ENCODE measurements at regions not wholly inside any gene's neighbourhood (a gene's known extent, or its start where the extent isn't known, plus 50 kb on each side); places are given as distances from the start of the nearest gene placed in this dataset.
A peak's percentile ranks its signal among the peaks of the same experiment; 100 is the strongest.

GRCh38 chr17:12357600-12357999 is 308.1 kb upstream of the MYOCD start:
- no peak for DNase-seq (ENCODE audit: low read depth, low spot score)
- H3K4me3 ChIP-seq (ENCODE audit: low read length) = no peak overlapping the region

GRCh38 chr17:12358477-12358876 is 307.2 kb upstream of the MYOCD start:
- DNase-seq (ENCODE audit: low read depth, low spot score) = no peak
- H3K4me3 ChIP-seq (ENCODE audit: low read length) = no peak overlapping the region

- DNase-seq (ENCODE audit: low read depth, low spot score) = no peak
- H3K4me3 ChIP-seq (ENCODE audit: low read length) = no peak overlapping the region
Measured at GRCh38 chr17:12362853-12363455, 302.7 kb upstream of the MYOCD start.

GRCh38 chr17:12365805-12366204 is 299.9 kb upstream of the MYOCD start:
- DNase-seq (ENCODE audit: low read depth, low spot score) = no peak
- no peak overlapping the region for H3K4me3 ChIP-seq (ENCODE audit: low read length)

GRCh38 chr17:12369065-12369464 is 296.6 kb upstream of the MYOCD start:
- H3K4me3 ChIP-seq (ENCODE audit: low read length) = no peak overlapping the region
- no peak for DNase-seq (ENCODE audit: low read depth, low spot score)

GRCh38 chr17:12376276-12376675 is 289.4 kb upstream of the MYOCD start:
- H3K4me3 ChIP-seq (ENCODE audit: low read length) = no peak overlapping the region
- DNase-seq (ENCODE audit: low read depth, low spot score) = no peak

- no peak for DNase-seq (ENCODE audit: low read depth, low spot score)
- H3K4me3 ChIP-seq (ENCODE audit: low read length) = no peak overlapping the region
Measured at GRCh38 chr17:12386225-12386624, 279.5 kb upstream of the MYOCD start.

GRCh38 chr17:12388226-12388625 is 277.5 kb upstream of the MYOCD start:
- H3K4me3 ChIP-seq (ENCODE audit: low read length) = no peak overlapping the region
- DNase-seq (ENCODE audit: low read depth, low spot score) = no peak

- no peak for DNase-seq (ENCODE audit: low read depth, low spot score)
- no peak overlapping the region for H3K4me3 ChIP-seq (ENCODE audit: low read length)
Measured at GRCh38 chr17:12389421-12389820, 276.3 kb upstream of the MYOCD start.

GRCh38 chr17:12390631-12391030 is 275.1 kb upstream of the MYOCD start:
- no peak for DNase-seq (ENCODE audit: low read depth, low spot score)
- H3K4me3 ChIP-seq (ENCODE audit: low read length) = no peak overlapping the region

- no peak for DNase-seq (ENCODE audit: low read depth, low spot score)
- H3K4me3 ChIP-seq (ENCODE audit: low read length) = no peak overlapping the region
Measured at GRCh38 chr17:12391468-12391867, 274.2 kb upstream of the MYOCD start.

- peak; percentile 19 for DNase-seq (ENCODE audit: low read depth, low spot score)
- no peak overlapping the region for H3K4me3 ChIP-seq (ENCODE audit: low read length)
Measured at GRCh38 chr17:12395733-12396354, 269.8 kb upstream of the MYOCD start.

GRCh38 chr17:12398441-12399051 is 267.1 kb upstream of the MYOCD start:
- DNase-seq (ENCODE audit: low read depth, low spot score) = no peak
- no peak overlapping the region for H3K4me3 ChIP-seq (ENCODE audit: low read length)

- no peak overlapping the region for H3K4me3 ChIP-seq (ENCODE audit: low read length)
- DNase-seq (ENCODE audit: low read depth, low spot score) = no peak
Measured at GRCh38 chr17:12402963-12403622, 262.6 kb upstream of the MYOCD start.

- no peak overlapping the region for H3K4me3 ChIP-seq (ENCODE audit: low read length)
- DNase-seq (ENCODE audit: low read depth, low spot score) = no peak
Measured at GRCh38 chr17:12403881-12404398, 261.8 kb upstream of the MYOCD start.

- no peak overlapping the region for H3K4me3 ChIP-seq (ENCODE audit: low read length)
- no peak for DNase-seq (ENCODE audit: low read depth, low spot score)
Measured at GRCh38 chr17:12406623-12407215, 259.0 kb upstream of the MYOCD start.

- no peak for DNase-seq (ENCODE audit: low read depth, low spot score)
- no peak overlapping the region for H3K4me3 ChIP-seq (ENCODE audit: low read length)
Measured at GRCh38 chr17:12407495-12408252, 258.0 kb upstream of the MYOCD start.

- H3K4me3 ChIP-seq (ENCODE audit: low read length) = no peak overlapping the region
- no peak for DNase-seq (ENCODE audit: low read depth, low spot score)
Measured at GRCh38 chr17:12409082-12409481, 256.6 kb upstream of the MYOCD start.

GRCh38 chr17:12410717-12411116 is 255.0 kb upstream of the MYOCD start:
- DNase-seq (ENCODE audit: low read depth, low spot score) = no peak
- H3K4me3 ChIP-seq (ENCODE audit: low read length) = no peak overlapping the region

All from Jurkat, Clone E6-1 (cell line).